HS-5 (cell line): ENCODE measurements at regions not wholly inside any gene's neighbourhood (a gene's known extent, or its start where the extent isn't known, plus 50 kb on each side); places are given as distances from the start of the nearest gene placed in this dataset.
A peak's percentile ranks its signal among the peaks of the same experiment; 100 is the strongest.

Experiments
- DNase-seq: peaks from one replicate; pipeline ENCODE4 v3.0.0-alpha.2; 2012; ENCODE audit warnings: low read depth

DNA sequence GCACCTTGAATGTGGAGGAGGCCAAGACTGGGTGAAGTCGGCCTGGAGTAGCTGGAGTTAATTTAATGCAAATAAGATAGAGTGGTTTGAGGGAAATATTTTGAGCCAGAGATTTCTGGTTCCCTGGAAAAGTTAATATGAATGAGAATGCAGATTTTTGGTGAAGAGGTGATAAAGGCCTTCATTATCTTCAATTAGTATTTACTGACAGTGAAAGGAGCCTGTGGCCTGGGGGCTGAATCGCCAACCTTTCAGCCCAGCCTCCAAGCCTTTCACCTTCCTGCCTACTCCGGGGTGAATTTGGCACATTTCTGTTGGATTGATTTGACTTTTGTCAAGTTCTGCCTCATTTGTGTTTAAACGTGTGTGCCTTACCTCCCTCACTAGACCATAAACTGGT is 147.8 kb downstream of the SOX2 start:
- DNase-seq, result no peak

DNA sequence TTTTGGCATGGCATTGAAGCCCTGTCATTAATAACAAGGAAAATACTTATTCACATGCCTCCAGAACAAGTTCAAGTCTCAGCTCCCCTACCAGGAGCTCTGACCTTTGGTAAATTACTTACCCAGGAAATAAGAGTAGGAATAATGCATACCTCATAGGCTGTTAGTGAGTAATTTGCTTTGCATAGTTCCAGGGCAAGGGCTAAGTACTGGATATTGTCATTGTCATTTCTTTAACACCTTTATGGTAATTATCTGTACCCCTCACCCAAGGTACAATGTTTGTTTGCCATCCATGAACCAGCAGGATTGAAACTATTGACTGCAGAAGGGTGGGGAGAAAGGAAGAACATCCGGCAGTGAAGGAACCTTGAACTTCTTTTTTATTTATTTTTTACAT is 148.5 kb downstream of the SOX2 start:
- DNase-seq, result no peak

DNA sequence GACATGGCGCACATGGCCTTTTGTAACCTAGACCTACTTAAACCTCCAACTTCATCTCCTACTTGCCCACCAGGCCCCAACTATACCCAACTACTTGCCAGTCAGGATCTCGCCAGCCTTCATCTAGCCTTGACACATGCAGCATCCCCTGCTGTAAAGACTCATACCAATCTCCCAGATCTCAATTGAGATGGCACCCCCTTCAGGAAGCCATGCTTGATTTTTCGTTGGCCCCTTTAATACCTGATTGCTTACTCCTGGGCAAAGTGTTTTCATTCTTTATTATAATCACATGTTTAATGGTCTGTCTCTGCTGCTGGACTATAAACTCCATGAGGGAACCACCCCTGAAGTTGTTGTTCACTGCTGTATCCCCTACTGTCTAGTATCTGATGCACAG is 150.8 kb downstream of the SOX2 start:
- DNase-seq, result no peak

DNA sequence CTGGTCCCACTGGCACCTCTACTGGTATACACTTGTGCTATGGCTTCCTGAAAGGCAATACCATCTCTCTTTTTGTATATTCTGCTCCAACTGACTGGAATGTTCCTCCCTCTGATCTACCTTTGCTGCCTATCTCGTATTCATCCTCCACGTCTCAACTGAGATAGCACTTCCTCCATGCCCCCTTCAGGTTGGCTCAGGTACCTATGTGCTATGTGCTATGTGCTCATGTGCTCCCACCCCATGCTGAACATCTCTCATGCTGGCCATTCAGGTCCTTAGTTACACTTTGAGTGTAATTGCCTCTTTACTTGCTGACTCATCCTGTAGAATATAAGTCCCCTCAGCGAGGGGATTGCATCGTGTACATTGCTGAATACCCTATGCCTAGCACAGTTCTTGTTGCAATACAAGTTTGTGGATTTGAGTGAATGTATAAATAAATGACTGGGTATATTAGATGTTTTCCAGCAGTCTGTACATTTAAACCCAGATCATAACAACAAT is 156.9 kb downstream of the SOX2 start:
- no peak for DNase-seq

DNA sequence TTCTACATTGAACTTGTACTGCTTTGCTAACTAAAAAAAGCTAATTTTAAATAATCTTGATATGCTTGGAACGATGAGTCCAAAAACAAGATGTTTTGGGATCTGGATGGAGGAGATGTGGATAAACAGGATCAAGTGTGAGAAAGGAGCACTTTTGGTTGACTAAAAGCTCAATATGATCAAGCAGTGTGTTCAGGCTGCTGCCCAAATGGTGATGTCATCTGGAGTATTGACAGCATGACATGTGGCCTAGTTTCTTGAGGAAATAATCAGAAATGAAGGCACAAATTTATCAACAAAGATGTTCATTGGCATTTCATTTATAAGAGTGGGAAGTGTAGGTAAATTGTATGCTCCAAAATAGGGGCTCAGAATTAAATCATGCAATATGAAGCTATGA is 161.2 kb downstream of the SOX2 start:
- DNase-seq, result no peak

DNA sequence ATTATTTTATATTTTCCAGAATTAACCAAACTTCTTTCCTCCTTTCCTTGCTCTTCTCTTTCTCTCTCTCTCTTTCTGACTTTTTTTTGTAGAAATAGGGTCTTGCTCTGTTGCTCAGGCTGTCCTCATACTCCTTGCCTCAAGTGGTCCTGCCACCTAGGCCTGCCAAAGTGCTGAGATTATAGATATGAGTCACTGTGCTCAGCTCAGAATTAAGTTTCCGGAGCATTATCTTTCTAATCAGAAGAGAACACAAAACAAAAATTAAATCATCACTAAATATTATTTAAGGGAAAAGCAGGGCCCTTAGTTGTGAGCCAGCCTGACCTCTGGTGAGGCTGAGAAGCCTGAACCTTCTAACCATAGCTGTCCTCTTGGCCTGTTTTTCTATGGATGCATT is 168.2 kb downstream of the SOX2 start:
- DNase-seq, result no peak

DNA sequence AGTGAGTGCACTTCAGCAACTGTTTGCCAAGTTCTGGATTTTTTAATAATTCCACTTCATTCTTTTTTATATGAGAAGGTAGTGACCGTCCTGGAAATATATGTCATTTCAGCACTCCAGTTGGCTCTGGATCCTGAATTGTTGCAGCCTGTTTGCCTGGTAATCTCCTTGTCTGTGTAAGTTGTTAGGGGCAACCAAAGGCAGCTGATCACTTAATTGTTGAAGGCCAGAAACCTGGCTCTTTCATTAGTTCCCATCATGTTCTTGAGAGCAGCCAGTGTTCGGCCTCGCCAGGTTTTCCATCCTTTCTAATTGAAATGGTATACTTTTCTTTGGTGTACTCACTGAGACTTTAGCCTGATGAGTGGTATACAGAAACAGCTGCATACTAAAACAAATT is 168.6 kb downstream of the SOX2 start:
- no peak for DNase-seq

DNA sequence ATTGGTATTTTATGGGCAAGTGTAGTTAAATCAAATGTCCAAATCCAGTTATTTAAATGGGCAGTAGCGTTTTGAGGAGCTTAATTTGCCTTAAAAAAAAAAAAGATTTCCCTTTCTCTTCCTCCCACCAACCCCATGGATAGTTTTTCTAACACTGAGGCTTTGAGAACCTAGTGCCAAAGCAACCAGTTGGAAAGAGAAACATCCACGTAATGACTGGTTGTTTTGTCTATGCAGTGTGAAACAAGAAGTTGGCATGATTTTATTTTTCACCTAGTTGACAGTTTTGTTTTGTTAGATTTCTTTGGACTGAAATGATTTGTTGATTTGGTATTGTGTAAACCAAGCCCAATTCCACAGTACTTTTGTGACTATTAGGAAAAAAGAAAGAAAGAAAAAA is 170.0 kb downstream of the SOX2 start:
- no peak for DNase-seq

DNA sequence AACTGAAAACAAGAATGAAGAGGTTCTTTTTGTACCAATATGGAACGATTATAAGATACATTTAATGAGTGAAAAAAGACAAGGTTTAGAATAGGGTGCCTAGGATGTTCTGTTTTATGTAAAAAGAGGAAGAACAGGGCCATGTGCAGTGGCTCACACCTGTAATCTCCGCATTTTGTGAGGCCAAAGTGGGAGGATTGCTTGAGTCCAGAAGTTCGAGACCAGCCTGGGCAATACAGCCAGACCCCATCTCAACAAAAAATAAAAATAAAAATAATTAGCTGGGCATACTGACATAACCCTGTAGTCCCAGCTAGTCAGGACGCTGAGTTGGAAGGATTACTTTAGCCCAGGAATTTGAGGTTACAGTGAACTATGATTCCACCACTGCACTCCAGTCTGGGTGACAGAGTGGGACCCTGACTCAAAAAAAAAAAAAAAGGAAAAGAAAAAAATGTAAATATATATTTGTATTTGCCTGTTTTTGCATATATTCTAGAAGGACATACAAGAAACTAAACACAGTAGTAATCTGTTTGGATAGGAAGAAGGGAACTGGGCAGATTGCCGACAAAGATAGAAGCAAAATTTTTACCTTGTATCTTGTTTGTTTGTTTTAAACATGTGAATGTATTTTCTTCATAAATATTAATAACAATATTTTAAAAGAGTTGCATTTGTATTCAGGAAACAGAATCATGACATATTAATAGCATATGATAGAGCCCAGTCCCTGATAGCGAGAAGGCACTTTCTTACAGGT is 174.3 kb downstream of the SOX2 start:
- no peak for DNase-seq

DNA sequence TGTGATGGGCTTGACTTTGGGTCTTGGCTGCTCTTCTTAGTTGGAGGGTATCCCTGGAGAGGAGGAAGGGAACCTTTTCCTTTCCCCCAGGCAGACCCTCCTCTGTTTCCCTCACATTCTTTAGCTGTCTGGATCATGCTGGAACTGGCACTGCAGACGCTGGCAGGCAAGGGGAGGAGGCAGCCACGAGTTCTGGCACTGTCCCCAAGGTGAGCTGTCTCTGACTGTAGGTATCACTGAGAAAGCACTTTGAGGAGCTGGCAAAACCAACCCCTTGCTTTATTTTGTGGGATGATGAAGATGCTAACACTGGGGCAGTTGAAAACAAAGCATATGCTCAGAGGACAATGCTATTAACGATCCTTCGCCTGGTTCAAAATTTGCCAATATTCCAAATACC is 175.0 kb downstream of the SOX2 start:
- no peak for DNase-seq

DNA sequence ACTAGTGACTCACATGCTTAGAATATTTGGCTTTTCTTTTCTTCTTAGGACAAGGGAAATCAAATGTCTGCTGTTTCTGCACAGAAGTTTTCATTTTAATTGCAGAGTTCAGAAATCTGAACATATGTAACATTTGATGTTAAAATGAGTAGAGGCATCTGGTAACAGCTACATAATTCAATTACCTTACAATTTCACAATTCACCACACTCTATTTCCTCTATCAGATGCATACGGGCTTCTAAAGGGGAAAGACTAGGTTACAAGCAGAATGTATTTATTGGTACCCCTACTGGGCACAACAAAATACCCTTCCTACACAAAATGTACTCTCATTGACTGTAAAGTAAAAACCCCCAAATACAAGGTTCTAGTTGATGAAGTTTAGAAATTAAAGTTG is 176.0 kb downstream of the SOX2 start:
- no peak for DNase-seq

DNA sequence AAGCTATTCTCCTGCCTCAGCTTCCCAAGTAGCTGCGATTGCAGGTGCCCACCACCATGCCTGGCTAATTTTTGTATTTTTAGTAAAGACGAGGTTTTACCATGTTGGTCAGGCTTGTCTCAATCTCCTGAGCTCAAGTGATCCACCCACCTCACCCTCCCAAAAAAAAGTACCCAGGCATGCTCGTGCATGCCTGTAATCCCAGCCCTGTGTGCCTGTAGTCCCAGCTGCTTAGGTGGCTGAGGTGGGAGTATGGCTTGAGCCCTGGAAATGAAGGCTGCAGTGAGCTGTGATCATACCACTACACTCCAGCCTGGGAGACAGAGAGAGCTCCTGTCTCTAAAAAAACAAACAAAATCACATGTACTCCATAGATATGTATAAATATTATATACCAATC is 176.5 kb downstream of the SOX2 start:
- no peak for DNase-seq

DNA sequence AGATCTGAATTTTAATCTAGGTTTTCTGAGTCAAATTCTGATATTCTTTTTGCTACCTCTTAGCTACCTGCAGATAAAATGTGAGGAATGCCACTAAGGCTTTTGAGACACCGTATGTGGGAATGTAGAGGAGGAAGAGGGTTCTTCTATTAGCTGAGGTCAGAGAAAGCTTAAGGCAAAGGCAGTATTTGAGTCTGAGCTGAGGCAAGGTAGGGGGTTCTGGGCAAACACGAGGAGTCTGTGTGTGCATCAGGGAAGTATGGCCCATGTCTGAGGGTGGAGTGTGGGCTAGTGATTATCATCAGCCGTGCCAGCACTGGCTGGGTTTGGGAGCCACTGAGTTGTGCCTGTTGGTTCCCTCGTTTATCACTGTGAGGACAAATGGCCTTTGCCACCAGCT is 181.1 kb downstream of the SOX2 start:
- no peak for DNase-seq

DNA sequence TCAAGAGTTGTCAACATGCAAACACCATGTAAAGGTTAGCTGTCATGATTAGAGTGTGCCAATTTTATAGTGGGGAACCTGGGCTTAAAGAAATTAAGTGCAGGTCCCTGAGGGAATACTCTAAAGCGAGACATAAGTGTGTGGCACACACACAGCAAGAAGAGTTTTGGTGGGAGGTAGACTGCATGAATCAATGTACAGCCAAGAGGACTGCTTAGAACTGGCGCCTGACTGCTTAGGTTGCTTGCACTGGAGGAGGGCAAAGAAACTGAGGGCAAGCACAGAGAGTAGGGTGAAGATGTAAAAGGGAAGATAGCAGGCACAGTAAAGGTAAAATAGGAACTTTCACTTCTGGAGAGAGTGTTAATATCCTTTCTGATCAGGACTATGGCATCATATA is 184.9 kb downstream of the SOX2 start:
- DNase-seq, result no peak

DNA sequence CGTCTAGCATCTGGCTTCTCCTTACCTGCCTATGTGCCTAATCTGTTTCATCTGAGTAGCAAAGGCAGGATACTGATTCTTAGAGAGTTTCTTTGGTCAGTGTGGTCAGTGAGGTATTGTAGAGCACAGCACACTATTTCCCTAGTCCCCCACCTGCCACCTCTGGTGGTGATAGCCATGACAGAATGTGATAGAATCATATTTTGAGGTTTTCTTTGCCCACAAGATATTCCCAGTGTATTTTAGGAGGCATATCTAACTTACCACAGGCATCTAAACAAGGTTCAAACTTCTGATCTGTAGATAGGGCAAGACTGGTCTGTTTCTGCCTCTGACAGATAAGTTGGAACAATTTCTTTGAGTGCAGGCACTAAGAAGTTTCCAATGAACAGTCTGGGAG is 188.0 kb downstream of the SOX2 start:
- DNase-seq, result no peak

DNA sequence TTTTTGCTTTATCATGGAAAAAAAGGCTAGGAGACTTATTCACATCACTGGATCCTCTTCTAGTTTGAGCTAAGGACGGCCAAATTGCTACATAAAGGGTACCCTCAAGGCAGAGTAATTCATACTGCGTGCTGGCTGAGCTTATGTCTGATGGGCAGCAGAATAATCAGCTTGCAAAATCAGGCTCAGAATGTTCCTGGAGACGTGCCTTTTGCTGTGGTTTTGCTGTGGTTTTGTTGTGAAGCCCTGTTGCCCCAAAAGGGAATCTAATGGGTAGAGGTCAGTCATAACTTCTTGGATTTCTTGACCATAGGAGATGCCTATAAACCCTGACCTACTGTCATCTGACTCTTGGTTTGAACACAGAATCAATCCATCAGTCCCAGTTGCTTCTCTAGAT is 189.9 kb downstream of the SOX2 start:
- no peak for DNase-seq

DNA sequence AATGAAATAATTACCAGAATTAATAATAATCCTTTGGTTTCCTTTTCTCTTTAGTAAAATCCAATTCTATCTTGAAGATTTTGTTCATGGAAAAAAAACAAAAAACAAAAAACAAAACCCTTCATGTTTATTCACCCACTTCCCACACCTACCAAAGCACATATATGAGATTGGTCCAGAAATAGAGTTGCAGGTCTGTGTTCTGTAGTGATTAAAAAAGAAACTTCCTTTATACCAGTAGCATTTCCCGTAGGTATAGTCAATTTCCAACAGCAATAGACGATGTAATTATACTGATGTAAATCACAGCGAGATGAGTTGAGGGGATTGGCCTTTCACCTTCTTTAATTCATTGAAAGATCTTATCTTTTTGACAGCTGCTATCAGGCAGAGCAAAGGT is 194.6 kb downstream of the SOX2 start:
- no peak for DNase-seq

DNA sequence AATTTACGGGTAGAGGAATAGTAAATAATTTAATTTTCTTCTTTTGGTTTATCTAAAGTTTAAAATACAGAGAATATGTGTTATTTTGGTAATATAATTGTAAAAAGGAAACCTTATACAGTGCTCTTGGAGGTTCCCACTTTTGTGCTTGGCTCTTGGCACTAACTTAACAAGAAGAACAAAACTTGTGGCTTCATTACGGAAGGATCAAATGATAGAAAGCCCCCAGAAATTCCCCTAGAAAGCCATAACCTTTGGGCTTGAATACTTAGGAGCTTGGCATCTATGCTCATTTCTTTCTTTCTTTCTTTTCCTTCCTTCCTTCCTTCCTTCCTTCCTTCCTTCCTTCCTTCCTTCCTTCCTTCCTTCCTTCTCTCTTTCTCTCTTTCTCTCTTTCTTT is 197.5 kb downstream of the SOX2 start:
- no peak for DNase-seq

DNA sequence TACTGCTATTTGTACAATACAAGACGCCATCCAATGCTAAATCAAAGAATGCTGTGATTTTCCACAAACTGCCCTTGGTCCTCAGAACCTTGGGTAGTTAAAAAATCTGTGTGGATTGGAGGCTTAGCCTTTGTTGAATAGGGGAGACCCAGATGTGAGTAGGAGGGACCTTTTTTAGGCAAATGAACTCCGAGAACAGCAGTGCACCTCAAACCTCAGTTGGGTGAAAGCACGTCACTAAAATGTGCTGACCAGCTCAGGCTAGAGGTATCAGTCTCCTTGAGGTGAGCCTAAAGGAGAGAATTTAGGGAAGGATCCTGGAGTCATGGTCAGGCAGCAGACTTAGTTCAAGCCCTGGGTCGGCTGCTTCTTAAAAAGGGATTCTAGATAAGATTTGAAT is 200.7 kb downstream of the SOX2 start:
- DNase-seq, result no peak

DNA sequence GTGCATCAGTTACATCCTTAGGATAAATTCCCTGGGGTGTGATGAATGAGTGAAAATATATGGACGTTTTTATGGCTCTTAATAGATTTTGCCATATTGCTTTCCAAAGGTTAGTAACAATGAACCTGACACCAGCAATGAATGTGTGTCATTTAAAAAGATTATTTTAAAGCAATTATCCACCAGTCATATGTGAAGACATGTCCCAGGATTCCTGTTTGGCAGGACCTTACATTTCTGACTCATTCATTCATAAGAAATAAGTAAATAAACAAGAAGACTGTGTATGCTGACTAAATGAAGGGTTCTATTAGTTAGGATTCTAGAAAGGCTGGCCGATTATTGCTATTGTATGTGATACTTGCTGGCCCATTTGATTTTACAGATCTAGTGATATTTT is 201.5 kb downstream of the SOX2 start:
- no peak for DNase-seq

DNA sequence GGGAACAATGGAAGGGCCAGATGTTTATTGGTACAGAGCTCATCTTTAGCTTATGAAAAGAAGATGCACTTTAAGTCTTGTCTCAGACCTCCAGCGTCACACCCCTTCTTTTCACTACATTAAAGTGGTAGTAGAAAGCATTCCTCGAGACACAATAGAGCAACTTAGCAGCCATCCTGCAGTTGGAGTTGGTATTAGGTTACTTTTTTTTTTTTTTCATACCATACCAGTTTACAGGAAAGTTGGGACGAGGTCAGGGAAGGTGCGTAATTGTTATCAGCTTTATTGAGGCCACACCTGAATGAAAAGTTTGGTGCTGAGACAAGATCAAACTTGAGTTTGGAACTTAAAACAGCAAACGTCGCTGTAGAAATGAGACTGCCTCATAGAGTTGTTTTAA is 203.8 kb downstream of the SOX2 start:
- no peak for DNase-seq

DNA sequence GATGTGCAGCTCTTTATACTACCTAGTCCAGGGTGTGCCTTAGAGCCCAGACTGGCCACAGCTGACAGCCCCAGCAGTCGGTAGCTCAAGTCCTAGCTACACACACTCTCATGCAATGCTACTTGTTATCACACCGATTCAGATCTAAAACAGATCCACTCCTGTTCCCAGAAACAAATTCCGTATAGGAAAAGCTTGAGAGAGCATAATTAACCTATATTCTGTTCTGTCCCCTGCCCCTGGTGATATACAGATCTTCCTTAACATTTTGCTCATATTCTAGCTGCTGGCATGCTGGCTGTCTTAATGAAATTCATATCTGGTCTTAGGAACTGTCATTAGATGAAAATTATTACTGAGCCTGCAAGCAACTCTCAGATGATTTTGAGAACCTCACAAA is 204.3 kb downstream of the SOX2 start:
- no peak for DNase-seq

DNA sequence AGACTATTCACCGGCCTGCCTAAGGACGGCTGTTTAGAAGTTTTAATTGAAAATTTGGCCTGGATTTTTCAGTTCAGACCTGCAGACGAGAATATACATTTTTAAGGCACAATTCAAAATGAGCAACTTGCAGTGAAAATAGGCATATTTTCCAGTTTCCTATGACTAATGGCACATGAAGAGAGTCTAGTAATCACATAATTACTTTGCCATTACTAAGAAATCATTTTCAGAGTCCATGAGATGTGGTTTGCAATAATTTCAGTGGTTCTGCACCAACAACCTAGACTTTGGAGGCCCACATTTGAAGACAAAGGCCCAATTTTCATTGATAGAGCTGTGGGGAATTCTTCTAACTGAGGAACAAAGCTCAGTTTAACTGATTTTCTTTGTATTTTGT is 205.3 kb downstream of the SOX2 start:
- DNase-seq, result no peak

DNA sequence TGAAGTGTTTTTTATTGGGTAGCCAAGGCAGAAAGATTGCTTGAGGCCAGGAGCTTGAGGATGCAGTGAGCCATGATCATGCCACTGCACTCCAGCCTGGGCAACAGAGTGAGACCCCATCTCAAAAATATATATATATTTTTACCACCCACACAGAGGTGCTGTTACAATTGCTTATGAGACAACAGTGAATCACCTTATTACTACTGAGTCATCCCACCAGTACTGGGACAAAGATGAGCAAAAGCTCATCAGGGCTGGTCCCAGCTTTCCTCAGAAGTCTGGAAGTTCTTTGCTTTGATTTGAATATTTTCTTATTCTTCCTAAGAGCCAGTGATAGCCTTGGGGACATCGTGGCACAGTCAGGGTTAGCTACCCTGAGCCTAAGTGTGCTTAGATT is 207.7 kb downstream of the SOX2 start:
- DNase-seq, result peak; percentile 28

DNA sequence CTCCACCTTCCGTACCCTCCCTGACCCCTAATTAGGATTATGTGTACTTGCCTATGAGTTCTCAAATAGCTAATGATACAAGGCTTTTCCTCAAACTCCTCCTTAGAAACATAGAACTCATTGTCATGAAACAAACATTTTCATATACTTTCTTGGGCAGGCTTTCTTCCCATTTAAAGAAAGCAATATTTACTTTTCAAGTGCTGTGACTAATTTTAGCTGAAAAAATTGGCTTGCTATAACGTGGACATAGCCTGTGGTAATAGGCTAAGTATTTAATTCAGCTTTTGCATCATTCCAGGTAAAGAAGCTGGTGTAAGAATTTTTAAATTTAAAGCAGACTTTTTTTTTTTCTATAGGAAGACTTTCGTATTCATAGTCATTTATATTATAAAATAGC is 208.7 kb downstream of the SOX2 start:
- no peak for DNase-seq
